H1 (cell line): ENCODE measurements at regions not wholly inside any gene's neighbourhood (a gene's known extent, or its start where the extent isn't known, plus 50 kb on each side); places are given as distances from the start of the nearest gene placed in this dataset.

ENCODE experiments used
- CBX5 ChIP-seq: fragments of 300-800, 300-1000 bp; sonication (generic); IDR thresholded peaks from 2 replicates; pipeline ENCODE4 v1.7.1; 2016; ENCODE audit warnings: antibody characterized with exemption, low read length, low read depth
- CBX8 ChIP-seq: fragments of 300-800, 300-1000 bp; sonication (generic); IDR thresholded peaks from 2 replicates; pipeline ENCODE4 v1.7.1; 2016; ENCODE audit warnings: low read depth, low read length, borderline replicate concordance
- CEBPB ChIP-seq: IDR thresholded peaks from 2 replicates; pipeline ENCODE4 v1.6.1; 2012; ENCODE audit warnings: low read depth, low read length
- CTCF ChIP-seq, 3 experiments: IDR thresholded peaks; 1 replicate in 2 of 3; 2 replicates in 1 of 3; pipeline versions ENCODE4 v1.5.1 to v1.6.1; 2011; ENCODE audit warnings: low read length in 3 of 3, mild to moderate bottlenecking in 3 of 3, inconsistent platforms in 2 of 3, low read depth in 1 of 3, moderate library complexity in 1 of 3; ENCODE audit not compliant: insufficient read depth in 1 of 3; ENCODE audit errors: control extremely low read depth in 1 of 3
- EGR1 ChIP-seq: IDR thresholded peaks from 2 replicates; pipeline ENCODE4 v1.6.1; 2011; ENCODE audit warnings: low read depth, low read length, borderline replicate concordance
- EP300 ChIP-seq, 2 experiments: IDR thresholded peaks; 1 replicate in 1 of 2; 2 replicates in 1 of 2; pipeline ENCODE4 v1.6.1; 2011 to 2012; ENCODE audit warnings: low read depth in 2 of 2, low read length in 2 of 2, mild to moderate bottlenecking in 2 of 2, borderline replicate concordance in 1 of 2, inconsistent platforms in 1 of 2, moderate library complexity in 1 of 2
- PHF8 ChIP-seq: fragments of 200-600 bp; sonication (generic); conservative IDR thresholded peaks from 2 replicates; pipeline ENCODE4 v1.7.1; 2012; ENCODE audit warnings: low read depth, mild to moderate bottlenecking, inconsistent platforms, low read length, moderate library complexity
- POLR2A ChIP-seq, 2 experiments: IDR thresholded peaks; 1 replicate in 1 of 2; 2 replicates in 1 of 2; pipeline ENCODE4 v1.6.1; 2011; ENCODE audit warnings: low read depth in 2 of 2, low read length in 2 of 2, mild to moderate bottlenecking in 2 of 2; ENCODE audit errors: control extremely low read depth in 1 of 2
- SP1 ChIP-seq: IDR thresholded peaks from 2 replicates; pipeline ENCODE4 v1.6.1; 2011; ENCODE audit warnings: low read depth, low read length
- ZNF274 ChIP-seq: IDR thresholded peaks from 2 replicates; pipeline ENCODE4 v1.7.0; 2012; ENCODE audit warnings: low read length, borderline replicate concordance; ENCODE audit errors: extremely low read depth

GRCh38 chr12:116456330-116457082, 102.7 kb upstream of the MAP1LC3B2 start:
- no peak for TF ChIP-seq CTCF (IDR thresholded peaks at IDR 0.05; ENCODE audit: control extremely low read depth in 1 of 3, insufficient read depth in 1 of 3, low read depth in 1 of 3, low read length in 3 of 3)
- TF ChIP-seq CBX5, result no peak
- no peak for TF ChIP-seq CEBPB
- TF ChIP-seq PHF8, result no peak
- TF ChIP-seq CBX8, result no peak
- TF ChIP-seq EP300 (IDR thresholded peaks at IDR 0.05; ENCODE audit: borderline replicate concordance in 1 of 2, low read depth in 2 of 2, low read length in 2 of 2), result no peak
- no peak for TF ChIP-seq SP1
- no peak for TF ChIP-seq ZNF274
- no peak for TF ChIP-seq POLR2A (IDR thresholded peaks at IDR 0.05; ENCODE audit: control extremely low read depth in 1 of 2, low read depth in 2 of 2, low read length in 2 of 2)
- no peak for TF ChIP-seq EGR1
